Loucy (cell line): ENCODE measurements at regions not wholly inside any gene's neighbourhood (a gene's known extent, or its start where the extent isn't known, plus 50 kb on each side); places are given as distances from the start of the nearest gene placed in this dataset.

Experiments
- H2AFZ ChIP-seq: fragments of 200-600 bp; sonication (generic); 2 replicates; pipeline ENCODE4 v1.6.0; 2016; ENCODE audit warnings: antibody characterized with exemption, mild to moderate bottlenecking, low read length, moderate library complexity
- H3F3A ChIP-seq: fragments of 200-600 bp; 2 replicates; pipeline ENCODE4 v1.6.0; 2016; ENCODE audit warnings: antibody characterized with exemption, low read depth, mild to moderate bottlenecking
- H3K27me3 ChIP-seq: fragments of 200-600 bp; sonication (generic); 2 replicates; pipeline ENCODE4 v1.6.1; 2014; ENCODE audit warnings: low read length, mild to moderate bottlenecking; ENCODE audit not compliant: insufficient read depth, poor library complexity, severe bottlenecking
- H3K36me3 ChIP-seq: fragments of 200-600 bp; sonication (generic); 2 replicates; pipeline ENCODE4 v1.6.1; 2016; ENCODE audit warnings: low read length; ENCODE audit not compliant: insufficient read depth
- H3K4me1 ChIP-seq: fragments of 200-600 bp; sonication (generic); 2 replicates; pipeline ENCODE4 v1.5.1; 2014; ENCODE audit warnings: low read length, mild to moderate bottlenecking; ENCODE audit not compliant: insufficient read depth, poor library complexity, severe bottlenecking
- H3K4me2 ChIP-seq: fragments of 200-600 bp; sonication (generic); 2 replicates; pipeline ENCODE4 v1.6.0; 2014; ENCODE audit warnings: antibody characterized with exemption, low read length, low read depth, mild to moderate bottlenecking; ENCODE audit not compliant: poor library complexity, severe bottlenecking
- H3K4me3 ChIP-seq: fragments of 200-600 bp; sonication (generic); 2 replicates; pipeline ENCODE4 v1.5.1; 2014; ENCODE audit warnings: low read length, mild to moderate bottlenecking, mixed read lengths; ENCODE audit not compliant: poor library complexity, severe bottlenecking
- H3K79me2 ChIP-seq: fragments of 200-600 bp; sonication (generic); 2 replicates; pipeline ENCODE4 v1.6.1; 2014; ENCODE audit warnings: low read length; ENCODE audit not compliant: insufficient read depth
- H3K9ac ChIP-seq: fragments of 200-600 bp; sonication (generic); 2 replicates; pipeline ENCODE4 v1.6.0; 2014; ENCODE audit warnings: mild to moderate bottlenecking, low read depth, low read length, moderate library complexity; ENCODE audit not compliant: poor library complexity, severe bottlenecking
- H3K9me2 ChIP-seq: fragments of 200-600 bp; sonication (generic); replicated peaks from 2 replicates; pipeline ENCODE4 v1.6.1; 2016; ENCODE audit warnings: low read depth, low read length, mixed read lengths
- H3K9me3 ChIP-seq: fragments of 200-600 bp; sonication (generic); 2 replicates; pipeline ENCODE4 v1.6.1; 2014; ENCODE audit warnings: mild to moderate bottlenecking, antibody characterized with exemption, low read length, low read depth; ENCODE audit not compliant: insufficient read depth
- H4K20me1 ChIP-seq: fragments of 200-600 bp; sonication (generic); 2 replicates; pipeline ENCODE4 v1.6.0; 2014; ENCODE audit warnings: antibody characterized with exemption, low read length, mild to moderate bottlenecking; ENCODE audit not compliant: insufficient read depth, poor library complexity, severe bottlenecking
- EZH2phosphoT487 ChIP-seq: fragments of 200-600 bp; IDR thresholded peaks from 2 replicates; pipeline ENCODE4 v1.6.1; 2018; ENCODE audit warnings: antibody characterized with exemption, mild to moderate bottlenecking, moderate library complexity, borderline replicate concordance
- TF ChIP-seq, protein P1 (sequence below): fragments of 200-600 bp; sonication (generic); conservative IDR thresholded peaks from 2 replicates; pipeline ENCODE4 v1.5.1; 2014; ENCODE audit warnings: mild to moderate bottlenecking, antibody characterized with exemption, low read length

- no peaks in the 10 kb centered on the region for H3K36me3 ChIP-seq
- no peaks in the 10 kb centered on the region for H3F3A ChIP-seq
- no peak overlapping the region for H3K9ac ChIP-seq
- no peaks in the 10 kb centered on the region for H3K27me3 ChIP-seq
- no peaks in the 10 kb centered on the region for H3K79me2 ChIP-seq
- no peak for TF ChIP-seq EZH2phosphoT487
- TF ChIP-seq, protein P1, sequence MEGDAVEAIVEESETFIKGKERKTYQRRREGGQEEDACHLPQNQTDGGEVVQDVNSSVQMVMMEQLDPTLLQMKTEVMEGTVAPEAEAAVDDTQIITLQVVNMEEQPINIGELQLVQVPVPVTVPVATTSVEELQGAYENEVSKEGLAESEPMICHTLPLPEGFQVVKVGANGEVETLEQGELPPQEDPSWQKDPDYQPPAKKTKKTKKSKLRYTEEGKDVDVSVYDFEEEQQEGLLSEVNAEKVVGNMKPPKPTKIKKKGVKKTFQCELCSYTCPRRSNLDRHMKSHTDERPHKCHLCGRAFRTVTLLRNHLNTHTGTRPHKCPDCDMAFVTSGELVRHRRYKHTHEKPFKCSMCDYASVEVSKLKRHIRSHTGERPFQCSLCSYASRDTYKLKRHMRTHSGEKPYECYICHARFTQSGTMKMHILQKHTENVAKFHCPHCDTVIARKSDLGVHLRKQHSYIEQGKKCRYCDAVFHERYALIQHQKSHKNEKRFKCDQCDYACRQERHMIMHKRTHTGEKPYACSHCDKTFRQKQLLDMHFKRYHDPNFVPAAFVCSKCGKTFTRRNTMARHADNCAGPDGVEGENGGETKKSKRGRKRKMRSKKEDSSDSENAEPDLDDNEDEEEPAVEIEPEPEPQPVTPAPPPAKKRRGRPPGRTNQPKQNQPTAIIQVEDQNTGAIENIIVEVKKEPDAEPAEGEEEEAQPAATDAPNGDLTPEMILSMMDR = no peak
- no peak overlapping the region for H3K4me2 ChIP-seq
- H2AFZ ChIP-seq = no peak overlapping the region
- no peak overlapping the region for H3K4me3 ChIP-seq
- H3K9me2 ChIP-seq = no peaks in the 10 kb centered on the region
- no peaks in the 10 kb centered on the region for H4K20me1 ChIP-seq
- H3K9me3 ChIP-seq = no peaks in the 10 kb centered on the region; the same call in 1 of the 2 replicates
- no peaks in the 10 kb centered on the region for H3K4me1 ChIP-seq
Observed at GRCh38 chr16:63057341-63057740, 1021.1 kb upstream of the CDH8 start.

GRCh38 chr16:63050391-63050790 is 1014.2 kb upstream of the CDH8 start:
- Histone ChIP-seq H3K9me3 (peaks cover 3% of the 10 kb centered on the region; the same call in 1 of the 2 replicates), H3K9me2 (no peaks in the 10 kb centered on the region), H3F3A (no peaks in the 10 kb centered on the region), H3K79me2 (no peaks in the 10 kb centered on the region), H2AFZ (no peak overlapping the region), H3K4me1 (no peaks in the 10 kb centered on the region), H3K36me3 (no peaks in the 10 kb centered on the region), H4K20me1 (no peaks in the 10 kb centered on the region), H3K9ac (no peak overlapping the region), H3K4me3 (no peak overlapping the region), H3K4me2 (no peak overlapping the region), H3K27me3 (no peaks in the 10 kb centered on the region)
- no peak for TF ChIP-seq EZH2phosphoT487
- TF ChIP-seq, protein P1 = no peak

GRCh38 chr16:63038397-63039106 is 1002.3 kb upstream of the CDH8 start:
- Histone ChIP-seq H3K4me2 (no peak overlapping the region), H3K9me2 (no peaks in the 10 kb centered on the region), H3K9ac (no peak overlapping the region), H3K4me3 (no peak overlapping the region), H3K36me3 (no peaks in the 10 kb centered on the region), H3F3A (no peaks in the 10 kb centered on the region), H3K79me2 (no peaks in the 10 kb centered on the region), H2AFZ (no peak overlapping the region), H4K20me1 (no peaks in the 10 kb centered on the region), H3K9me3 (no peaks in the 10 kb centered on the region), H3K4me1 (no peaks in the 10 kb centered on the region), H3K27me3 (no peaks in the 10 kb centered on the region)
- TF ChIP-seq EZH2phosphoT487 = no peak
- TF ChIP-seq, protein P1 = no peak
